Inflammatory macrophage treated with lipopolysaccharide for 4 hours (primary cell): ENCODE measurements at regions not wholly inside any gene's neighbourhood (a gene's known extent, or its start where the extent isn't known, plus 50 kb on each side); places are given as distances from the start of the nearest gene placed in this dataset.
A peak's percentile ranks its signal among the peaks of the same experiment; 100 is the strongest.
"Not testable (repeated sequence)": the region's sequence is repeated elsewhere in the genome, so short reads cannot be mapped to it uniquely, and the experiment has no call there.

Source experiments
- DNase-seq: peaks from one replicate; pipeline ENCODE4 v3.0.0-alpha.2; 2020

- DNase-seq: no peak
These were observed 239.1 kb downstream of the CHM start for GRCh38 chrX:85808217-85808616.

GRCh38 chrX:85772391-85772790 is 275.0 kb downstream of the CHM start:
- DNase-seq: not testable (repeated sequence)

GRCh38 chrX:85765651-85766050 is 281.7 kb downstream of the CHM start:
- no peak for DNase-seq

GRCh38 chrX:85723025-85723424 is 324.3 kb downstream of the CHM start:
- DNase-seq: not testable (repeated sequence)

- DNase-seq: not testable (repeated sequence)
These were observed 323.8 kb upstream of the POF1B start for GRCh38 chrX:85703233-85703632.

GRCh38 chrX:85698921-85699320 is 319.5 kb upstream of the POF1B start:
- no peak for DNase-seq

- no peak for DNase-seq
These were observed 306.4 kb upstream of the POF1B start for GRCh38 chrX:85685843-85686242.

GRCh38 chrX:85666471-85666870 is 287.0 kb upstream of the POF1B start:
- DNase-seq: no peak

- not testable (repeated sequence) for DNase-seq
These were observed 284.5 kb upstream of the POF1B start for GRCh38 chrX:85663970-85664369.

- no peak for DNase-seq
These were observed 251.4 kb upstream of the POF1B start for GRCh38 chrX:85630901-85631300.

GRCh38 chrX:85627363-85627762 is 247.9 kb upstream of the POF1B start:
- DNase-seq: no peak

- no peak for DNase-seq
These were observed 243.2 kb upstream of the POF1B start for GRCh38 chrX:85622635-85623034.

- no peak for DNase-seq
These were observed 241.0 kb upstream of the POF1B start for GRCh38 chrX:85620466-85620865.

GRCh38 chrX:85619962-85620361 is 240.5 kb upstream of the POF1B start:
- DNase-seq: no peak

GRCh38 chrX:85611926-85612325 is 232.5 kb upstream of the POF1B start:
- DNase-seq: peak; percentile 2

- DNase-seq: no peak
These were observed 213.5 kb upstream of the POF1B start for GRCh38 chrX:85592980-85593379.

- DNase-seq: no peak
These were observed 212.1 kb upstream of the POF1B start for GRCh38 chrX:85591536-85591935.

- DNase-seq: no peak
These were observed 211.2 kb upstream of the POF1B start for GRCh38 chrX:85590638-85591037.

GRCh38 chrX:85573801-85574200 is 194.3 kb upstream of the POF1B start:
- no peak for DNase-seq

- DNase-seq: no peak
These were observed 191.0 kb upstream of the POF1B start for GRCh38 chrX:85570496-85570895.

GRCh38 chrX:85569686-85570085 is 190.2 kb upstream of the POF1B start:
- no peak for DNase-seq

GRCh38 chrX:85569096-85569495 is 189.6 kb upstream of the POF1B start:
- no peak for DNase-seq

GRCh38 chrX:85561231-85561630 is 181.8 kb upstream of the POF1B start:
- no peak for DNase-seq

- DNase-seq: no peak
These were observed 165.1 kb upstream of the POF1B start for GRCh38 chrX:85544609-85545008.

GRCh38 chrX:85543866-85544265 is 164.4 kb upstream of the POF1B start:
- DNase-seq: no peak

- not testable (repeated sequence) for DNase-seq
These were observed 149.7 kb upstream of the POF1B start for GRCh38 chrX:85529141-85529540.
